ENCODE measurements at regions not wholly inside any gene's neighbourhood (a gene's known extent, or its start where the extent isn't known, plus 50 kb on each side); places are given as distances from the start of the nearest gene placed in this dataset.

DNA sequence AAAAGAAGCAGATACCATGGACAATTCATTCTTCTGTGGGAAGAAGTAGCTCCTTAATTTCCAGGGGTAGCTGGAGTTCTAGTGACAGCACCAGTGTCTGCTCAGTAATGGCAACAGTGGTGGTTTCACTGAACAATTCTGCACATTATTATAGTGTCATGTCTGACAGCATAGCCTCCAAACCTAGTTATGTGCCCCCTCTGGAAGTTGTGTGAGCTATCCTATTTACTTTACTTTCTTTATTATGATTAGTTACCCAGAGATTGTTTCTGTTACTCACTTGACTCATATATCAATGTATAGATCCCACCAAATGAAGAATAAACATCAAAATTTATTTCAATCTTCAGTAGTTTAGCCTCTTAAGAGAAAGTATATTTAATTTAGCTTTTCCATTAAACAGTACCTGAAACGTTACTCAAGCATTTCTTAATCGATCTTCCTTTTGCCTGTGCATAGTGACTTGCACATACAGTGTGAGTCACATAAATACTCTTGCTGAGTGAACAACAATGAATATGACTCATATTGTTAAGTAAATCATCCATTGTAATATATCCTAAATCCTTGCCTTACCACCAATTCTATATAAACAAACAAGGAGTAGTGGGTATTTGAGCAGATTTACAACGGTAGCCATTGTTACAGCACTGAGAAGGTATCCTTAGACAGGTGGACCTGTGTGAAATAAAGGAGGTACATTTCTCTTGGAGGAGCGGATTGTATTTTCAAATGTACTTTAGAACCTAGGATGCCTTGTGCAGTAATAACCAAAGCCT, 534.7 kb downstream of the ANKRD50 start:
- TF ChIP-seq, protein P1, sequence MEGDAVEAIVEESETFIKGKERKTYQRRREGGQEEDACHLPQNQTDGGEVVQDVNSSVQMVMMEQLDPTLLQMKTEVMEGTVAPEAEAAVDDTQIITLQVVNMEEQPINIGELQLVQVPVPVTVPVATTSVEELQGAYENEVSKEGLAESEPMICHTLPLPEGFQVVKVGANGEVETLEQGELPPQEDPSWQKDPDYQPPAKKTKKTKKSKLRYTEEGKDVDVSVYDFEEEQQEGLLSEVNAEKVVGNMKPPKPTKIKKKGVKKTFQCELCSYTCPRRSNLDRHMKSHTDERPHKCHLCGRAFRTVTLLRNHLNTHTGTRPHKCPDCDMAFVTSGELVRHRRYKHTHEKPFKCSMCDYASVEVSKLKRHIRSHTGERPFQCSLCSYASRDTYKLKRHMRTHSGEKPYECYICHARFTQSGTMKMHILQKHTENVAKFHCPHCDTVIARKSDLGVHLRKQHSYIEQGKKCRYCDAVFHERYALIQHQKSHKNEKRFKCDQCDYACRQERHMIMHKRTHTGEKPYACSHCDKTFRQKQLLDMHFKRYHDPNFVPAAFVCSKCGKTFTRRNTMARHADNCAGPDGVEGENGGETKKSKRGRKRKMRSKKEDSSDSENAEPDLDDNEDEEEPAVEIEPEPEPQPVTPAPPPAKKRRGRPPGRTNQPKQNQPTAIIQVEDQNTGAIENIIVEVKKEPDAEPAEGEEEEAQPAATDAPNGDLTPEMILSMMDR (IDR thresholded peaks at IDR 0.05; ENCODE audit: insufficient read depth, low read depth, low read length) = no peak
- TF ChIP-seq EZH2 (IDR thresholded peaks at IDR 0.05; ENCODE audit: insufficient read depth, low read length) = no peak
